GM12878 (cell line): ENCODE measurements at regions not wholly inside any gene's neighbourhood (a gene's known extent, or its start where the extent isn't known, plus 50 kb on each side); places are given as distances from the start of the nearest gene placed in this dataset.

Experiments
- ATAC-seq: fragments of 200-7000 bp; cut with Tn5 transposase; 3 replicates; pipeline ENCODE4 v1.9.1; 2020; ENCODE audit warnings: mild to moderate bottlenecking, moderate library complexity
- BruUV-seq: library from RNA; stranded (reverse); fragments of 400-500 nt; replicated peaks from 2 replicates; lab custom pipeline; 2021; lab: Mats Ljungman, UMichigan
- CTCF ChIA-PET: fragments of 300-600 bp; sonication (Branson Sonifier 250); formaldehyde crosslinking; extraction: SDS; loops from one replicate; lab custom pipeline; 2021; ENCODE audit warnings: inconsistent platforms; lab: Yijun Ruan, JAX
- POLR2A ChIA-PET: fragments of 350-600 bp; formaldehyde crosslinking; extraction: SDS; loops from one replicate; lab custom pipeline; 2021; ENCODE audit warnings: inconsistent platforms; lab: Charles Lee
- RAD21 ChIA-PET: fragments of 300-600 bp; sonication (Branson Sonifier 250); formaldehyde crosslinking; loops from one replicate; lab custom pipeline; 2023; ENCODE audit warnings: antibody characterized with exemption; ENCODE audit not compliant: unreplicated experiment; lab: Charles Lee
- SMC1A ChIA-PET: fragments of 300-600 bp; sonication (Branson Sonifier 250); formaldehyde crosslinking; loops from one replicate; lab custom pipeline; 2023; ENCODE audit not compliant: unreplicated experiment, uncharacterized antibody; lab: Charles Lee
- DNase-seq: peaks from one replicate; pipeline ENCODE4 v3.0.0-alpha.2; 2011; ENCODE audit warnings: low read depth, low spot score
- FAIRE-seq: peaks from 3 replicates; lab custom pipeline; 2011; peaks lifted over from hg19 to GRCh38; lab: Jason Lieb, UNC
- H2AFZ ChIP-seq: 2 replicates; pipeline ENCODE4 v1.6.0; 2011; ENCODE audit warnings: low read depth, low read length, control low read depth; ENCODE audit not compliant: control insufficient read depth
- H3K27ac ChIP-seq: 2 replicates; pipeline ENCODE4 v1.5.1; 2011; ENCODE audit warnings: control low read depth; ENCODE audit not compliant: control insufficient read depth, insufficient read depth
- H3K27me3 ChIP-seq, 2 experiments: replicated peaks in 1 of 2; 2 replicates each; pipeline versions ENCODE4 v1.6.0 to v1.6.1; 2011; ENCODE audit warnings: low read length in 1 of 2; ENCODE audit not compliant: control insufficient read depth in 2 of 2, insufficient read depth in 2 of 2
- H3K36me3 ChIP-seq, 2 experiments: 2 replicates each; pipeline ENCODE4 v1.5.1; 2011; ENCODE audit warnings: low read length in 1 of 2; ENCODE audit not compliant: control insufficient read depth in 2 of 2, insufficient read depth in 2 of 2
- H3K4me1 ChIP-seq: 2 replicates; pipeline ENCODE4 v1.6.1; 2011; ENCODE audit warnings: mild to moderate bottlenecking, low read length, moderate library complexity, mixed read lengths; ENCODE audit not compliant: control insufficient read depth, insufficient read depth
- H3K4me2 ChIP-seq: 2 replicates; pipeline ENCODE4 v1.6.0; 2011; ENCODE audit warnings: control low read depth; ENCODE audit not compliant: control insufficient read depth, insufficient read depth
- H3K4me3 ChIP-seq: fragments of 200-600 bp; sonication (generic); 2 replicates; pipeline ENCODE4 v1.5.1; 2016
- H3K79me2 ChIP-seq: 2 replicates; pipeline ENCODE4 v1.6.0; 2011; ENCODE audit warnings: low read length; ENCODE audit not compliant: control insufficient read depth, insufficient read depth
- H3K9ac ChIP-seq: 2 replicates; pipeline ENCODE4 v1.8.0; 2011; ENCODE audit warnings: low read length, control low read depth, mixed read lengths; ENCODE audit not compliant: control insufficient read depth, insufficient read depth
- H3K9me3 ChIP-seq: replicated peaks from 3 replicates; pipeline ENCODE4 v1.5.1; 2011; ENCODE audit warnings: mild to moderate bottlenecking, low read length; ENCODE audit not compliant: control insufficient read depth, insufficient read depth
- H4K20me1 ChIP-seq: 2 replicates; pipeline ENCODE4 v1.6.0; 2011; ENCODE audit not compliant: control insufficient read depth, insufficient read depth
- CREB1 ChIP-seq: IDR thresholded peaks from 2 replicates; pipeline ENCODE4 v1.6.1; 2012; ENCODE audit warnings: low read depth, mild to moderate bottlenecking, inconsistent platforms
- HDAC6 ChIP-seq: fragments of 200-600 bp; sonication (generic); IDR thresholded peaks from one replicate; pipeline ENCODE4 v1.8.0; 2017; ENCODE audit warnings: antibody characterized with exemption; ENCODE audit not compliant: unreplicated experiment
- KAT2A ChIP-seq: conservative IDR thresholded peaks from 2 replicates; pipeline ENCODE4 v1.6.1; 2011; ENCODE audit warnings: low read depth, low read length; ENCODE audit not compliant: control insufficient read depth
- NFIC ChIP-seq: IDR thresholded peaks from 2 replicates; pipeline ENCODE4 v1.6.1; 2012; ENCODE audit warnings: low read depth, mild to moderate bottlenecking, inconsistent platforms, low read length, moderate library complexity
- NR2C2 ChIP-seq: IDR thresholded peaks from 2 replicates; pipeline ENCODE4 v1.6.1; 2011; ENCODE audit warnings: borderline replicate concordance, low read depth; ENCODE audit not compliant: control insufficient read depth, insufficient read length
- POLR2AphosphoS2 ChIP-seq: IDR thresholded peaks from 2 replicates; pipeline ENCODE4 v1.6.1; 2011; ENCODE audit warnings: low read depth, mild to moderate bottlenecking, low read length, improper control_type of control experiment, moderate library complexity
- POLR2AphosphoS5 ChIP-seq: IDR thresholded peaks from 2 replicates; pipeline ENCODE4 v1.6.1; 2011; ENCODE audit warnings: mild to moderate bottlenecking, low read length, inconsistent platforms
- RELA ChIP-seq: fragments of 450-650 bp; IDR thresholded peaks from 2 replicates; pipeline ENCODE4 v1.8.0; 2014; ENCODE audit warnings: borderline replicate concordance; ENCODE audit not compliant: partially characterized antibody
- WRNIP1 ChIP-seq: IDR thresholded peaks from 2 replicates; pipeline ENCODE4 v1.6.1; 2011; ENCODE audit warnings: low read depth, low read length, improper control_type of control experiment, borderline replicate concordance
- ZNF217 ChIP-seq: fragments of 450-650 bp; IDR thresholded peaks from 2 replicates; pipeline ENCODE4 v1.6.1; 2017; ENCODE audit warnings: antibody characterized with exemption, mild to moderate bottlenecking
- WGBS: methylation state at CpG from one replicate; pipeline ENCODE4 v1.1.6; 2016; ENCODE audit warnings: low lambda C conversion rate; ENCODE audit not compliant: insufficient replicate concordance, insufficient coverage; ENCODE audit errors: missing lambda C conversion rate; 5-methylcytosine and 5-hydroxymethylcytosine counted together
- in situ Hi-C: fragments of 300-500 bp; cut with MboI; formaldehyde crosslinking; loops from 9 replicates; pipeline ENCODE4 v1.14.3; 2018; ENCODE audit warnings: mixed read lengths
- intact Hi-C: fragments of 100-400 bp; cut with micrococcal nuclease; formaldehyde crosslinking; loops from one replicate; pipeline ENCODE4 v1.14.2; 2022; ENCODE audit not compliant: unreplicated experiment
- TF ChIP-seq, protein P1 (sequence below): fragments of 450-650 bp; IDR thresholded peaks from 2 replicates; pipeline ENCODE4 v1.6.1; 2018; ENCODE audit warnings: borderline replicate concordance, mild to moderate bottlenecking; ENCODE audit not compliant: partially characterized antibody

DNA sequence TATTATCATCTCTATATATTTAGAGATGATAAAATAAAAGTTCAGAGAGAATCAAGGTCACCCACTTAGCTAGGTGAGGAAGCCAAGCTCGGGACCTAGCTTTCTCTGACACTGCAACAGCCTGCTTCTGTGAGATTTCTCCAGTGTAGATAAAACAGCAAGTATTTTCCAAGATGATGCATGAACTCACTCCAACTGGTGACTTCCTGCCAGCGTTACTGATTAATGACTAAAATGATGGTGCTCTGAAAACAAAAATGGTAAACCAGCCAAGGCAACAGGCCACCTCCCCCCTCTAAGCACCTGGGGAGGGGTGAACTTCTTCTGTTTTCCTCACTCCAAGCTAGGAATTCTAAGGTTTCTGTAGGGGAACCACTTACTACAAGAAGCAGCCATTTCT is 510.2 kb upstream of the ID2 start:
- ChIA-PET CTCF (interaction anchor here (1.0 to 1.5 kb wide), 4 partner anchors 14 to 33 kb away, joined by 3 to 4 read pairs (median 4); no protein-coding TSS in a partner anchor), RAD21 (interaction anchor here (0.7 to 1.1 kb wide), 2 partner anchors 37 to 1274 kb away, joined by 3 read pairs; no protein-coding TSS in a partner anchor), SMC1A (interaction anchor here (0.6 to 3.8 kb wide), 17 partner anchors 10 to 310 kb away, joined by 3 to 14 read pairs (median 4); no protein-coding TSS in a partner anchor), POLR2A (interaction anchor here (0.6 to 1.2 kb wide), 2 partner anchors 11 to 234 kb away, joined by 3 to 4 read pairs; no protein-coding TSS in a partner anchor)
- no peaks in the 10 kb centered on the region for H3K27me3 ChIP-seq
- H3K9ac ChIP-seq: no peak overlapping the region
- in situ Hi-C loops: no loop called here
- ATAC-seq (no peak), FAIRE-seq (no peak), DNase-seq (no peak)
- H3K9me3 ChIP-seq: no peaks in the 10 kb centered on the region; the same call in 2 of the 3 replicates
- H3K4me3 ChIP-seq: no peak overlapping the region
- no peak overlapping the region for H2AFZ ChIP-seq
- no peaks in the 10 kb centered on the region for H3K4me1 ChIP-seq
- no peaks in the 10 kb centered on the region for H3K79me2 ChIP-seq
- no TSS peak for BruUV-seq
- TF ChIP-seq ZNF217 (no peak), WRNIP1 (no peak), RELA (no peak), NR2C2 (no peak), HDAC6 (no peak), KAT2A (no peak), NFIC (no peak), CREB1 (no peak), POLR2AphosphoS2 (no peak), POLR2AphosphoS5 (no peak)
- TF ChIP-seq, protein P1, sequence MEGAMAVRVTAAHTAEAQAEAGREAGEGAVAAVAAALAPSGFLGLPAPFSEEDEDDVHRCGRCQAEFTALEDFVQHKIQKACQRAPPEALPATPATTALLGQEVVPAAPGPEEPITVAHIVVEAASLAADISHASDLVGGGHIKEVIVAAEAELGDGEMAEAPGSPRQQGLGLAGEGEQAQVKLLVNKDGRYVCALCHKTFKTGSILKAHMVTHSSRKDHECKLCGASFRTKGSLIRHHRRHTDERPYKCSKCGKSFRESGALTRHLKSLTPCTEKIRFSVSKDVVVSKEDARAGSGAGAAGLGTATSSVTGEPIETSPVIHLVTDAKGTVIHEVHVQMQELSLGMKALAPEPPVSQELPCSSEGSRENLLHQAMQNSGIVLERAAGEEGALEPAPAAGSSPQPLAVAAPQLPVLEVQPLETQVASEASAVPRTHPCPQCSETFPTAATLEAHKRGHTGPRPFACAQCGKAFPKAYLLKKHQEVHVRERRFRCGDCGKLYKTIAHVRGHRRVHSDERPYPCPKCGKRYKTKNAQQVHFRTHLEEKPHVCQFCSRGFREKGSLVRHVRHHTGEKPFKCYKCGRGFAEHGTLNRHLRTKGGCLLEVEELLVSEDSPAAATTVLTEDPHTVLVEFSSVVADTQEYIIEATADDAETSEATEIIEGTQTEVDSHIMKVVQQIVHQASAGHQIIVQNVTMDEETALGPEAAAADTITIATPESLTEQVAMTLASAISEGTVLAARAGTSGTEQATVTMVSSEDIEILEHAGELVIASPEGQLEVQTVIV: no peak
- H3K4me2 ChIP-seq: no peak overlapping the region
- H4K20me1 ChIP-seq: no peaks in the 10 kb centered on the region
- intact Hi-C loops: loop anchor here (10.0 kb wide), 1 partner anchor 513 kb away; the partner anchor contains the start of gene ID2
- 0% methylated on average over 2 of the region's 2 CpGs for WGBS
- no peak overlapping the region for H3K27ac ChIP-seq
- H3K36me3 ChIP-seq: no peaks in the 10 kb centered on the region; a peak in 1 of 4 replicates
